BJ (cell line): ENCODE measurements at regions not wholly inside any gene's neighbourhood (a gene's known extent, or its start where the extent isn't known, plus 50 kb on each side); places are given as distances from the start of the nearest gene placed in this dataset.

Experiments used
- CTCF ChIA-PET: fragments of 350-600 bp; formaldehyde crosslinking; extraction: SDS; loops from one replicate; lab custom pipeline; 2021; ENCODE audit warnings: antibody characterized with exemption, inconsistent platforms; lab: Yijun Ruan, JAX
- POLR2A ChIA-PET: fragments of 300-600 bp; sonication (Branson Sonifier 250); formaldehyde crosslinking; extraction: SDS; loops from one replicate; lab custom pipeline; 2021; ENCODE audit warnings: antibody characterized with exemption; lab: Charles Lee
- DNase-seq: peaks from one replicate; pipeline ENCODE4 v3.0.0-alpha.2; 2011; ENCODE audit warnings: low read depth
- H3K27me3 ChIP-seq: 2 replicates; pipeline ENCODE4 v1.6.0; 2011; ENCODE audit warnings: low read length; ENCODE audit not compliant: control insufficient read depth, insufficient read depth
- H3K36me3 ChIP-seq: 2 replicates; pipeline ENCODE4 v1.5.1; 2011; ENCODE audit warnings: low read length; ENCODE audit not compliant: control insufficient read depth, insufficient read depth
- H3K4me3 ChIP-seq: 2 replicates; pipeline ENCODE4 v1.5.1; 2011; ENCODE audit warnings: low read depth, mild to moderate bottlenecking, control low read depth, low read length
- CTCF ChIP-seq: IDR thresholded peaks from 2 replicates; pipeline ENCODE4 v1.5.1; 2011; ENCODE audit warnings: low read depth, mild to moderate bottlenecking, control low read depth, inconsistent platforms, low read length, moderate library complexity; ENCODE audit not compliant: insufficient read depth

DNA sequence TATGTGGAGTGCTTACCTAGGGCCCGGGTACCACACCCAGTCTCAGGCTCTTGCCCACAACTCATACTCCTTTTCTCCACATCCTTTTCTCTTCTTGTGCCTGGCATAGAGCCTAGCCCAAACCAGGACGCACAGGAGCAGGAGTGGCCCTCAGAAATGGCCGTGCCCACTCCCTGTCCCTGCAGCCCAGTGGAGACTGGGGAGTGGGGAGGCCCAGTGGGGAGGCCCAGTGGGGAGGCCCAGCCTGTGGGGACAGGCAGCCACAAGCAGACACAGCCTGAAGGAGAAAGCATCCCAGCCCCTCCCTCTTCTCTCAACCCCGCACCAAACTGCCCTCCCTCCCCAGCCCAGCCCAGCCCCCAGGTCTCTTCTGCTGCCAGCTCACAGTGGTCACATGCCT, 196.8 kb downstream of the KIF26A start:
- TF ChIP-seq CTCF: no peak
- CTCF ChIA-PET: no interaction called here

DNA sequence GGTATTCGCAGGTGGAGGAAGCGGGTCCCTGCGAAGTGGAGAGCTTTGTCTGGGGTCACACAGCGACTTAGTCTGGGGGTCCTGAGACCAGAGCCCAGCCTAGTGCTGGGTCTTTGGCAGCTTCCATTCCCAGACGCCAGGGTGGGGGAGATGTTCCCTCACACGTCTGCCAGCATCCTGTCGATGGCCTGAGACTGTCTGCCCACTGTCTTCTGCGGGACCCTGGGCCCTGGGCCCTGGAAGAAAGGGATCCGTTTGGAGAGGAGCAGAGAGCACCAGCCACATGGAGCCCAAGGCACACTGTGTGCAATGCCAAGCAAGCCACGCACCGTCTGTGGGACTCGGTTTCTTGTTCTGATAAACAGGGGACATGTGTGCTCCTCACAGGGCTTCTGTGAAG, 197.2 kb downstream of the KIF26A start:
- no peaks in the 10 kb centered on the region for H3K36me3 ChIP-seq
- CTCF ChIA-PET: no interaction called here
- POLR2A ChIA-PET: no interaction called here
- no peak overlapping the region for H3K4me3 ChIP-seq
- H3K27me3 ChIP-seq: no peaks in the 10 kb centered on the region; the same call in 1 of the 2 replicates
- no peak for TF ChIP-seq CTCF
- no peak for DNase-seq

More for the DNA sequence above, 196.8 kb downstream of the KIF26A start:
- Histone ChIP-seq H3K36me3 (no peaks in the 10 kb centered on the region), H3K4me3 (no peak overlapping the region), H3K27me3 (no peaks in the 10 kb centered on the region; the same call in 1 of the 2 replicates)
- POLR2A ChIA-PET: no interaction called here
- no peak for DNase-seq

- Histone ChIP-seq H3K36me3 (no peaks in the 10 kb centered on the region), H3K4me3 (no peak overlapping the region), H3K27me3 (no peaks in the 10 kb centered on the region; the same call in 1 of the 2 replicates)
- CTCF ChIA-PET: interaction anchor here (1.5 kb wide), 1 partner anchor 9 kb away, joined by 3 read pairs; no protein-coding TSS in a partner anchor
- no peak for DNase-seq
- TF ChIP-seq CTCF: no peak
- POLR2A ChIA-PET: no interaction called here
Measured at GRCh38 chr14:104337351-104337750, 199.0 kb downstream of the KIF26A start.

DNA sequence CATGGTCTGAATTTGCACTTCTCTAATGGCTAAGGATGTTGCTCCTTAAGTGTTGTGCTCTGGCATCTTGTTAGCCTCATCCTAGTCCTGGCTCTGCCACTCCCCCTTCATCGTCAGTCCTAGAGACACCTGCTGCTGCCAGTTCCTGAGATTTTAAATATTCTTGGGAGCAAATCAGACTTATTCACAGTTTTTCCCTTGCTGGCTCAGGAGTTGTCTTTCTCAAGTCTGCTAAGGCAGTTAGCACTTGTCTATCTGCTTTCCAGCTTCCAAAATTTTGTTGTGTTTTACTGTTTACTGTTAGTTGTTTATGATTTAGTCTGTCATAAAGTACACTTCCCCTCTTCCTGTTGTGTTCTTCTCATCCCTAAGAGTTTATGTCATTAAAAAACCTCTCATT, 201.0 kb downstream of the KIF26A start:
- CTCF ChIA-PET: no interaction called here
- no peaks in the 10 kb centered on the region for H3K36me3 ChIP-seq
- no peak for TF ChIP-seq CTCF
- POLR2A ChIA-PET: no interaction called here
- H3K4me3 ChIP-seq: no peak overlapping the region
- no peak for DNase-seq
- no peaks in the 10 kb centered on the region for H3K27me3 ChIP-seq

GRCh38 chr14:104339829-104340228, 201.4 kb downstream of the KIF26A start:
- TF ChIP-seq CTCF: no peak
- Histone ChIP-seq H3K36me3 (no peaks in the 10 kb centered on the region), H3K4me3 (no peak overlapping the region), H3K27me3 (no peaks in the 10 kb centered on the region)
- POLR2A ChIA-PET: no interaction called here
- no peak for DNase-seq
- CTCF ChIA-PET: no interaction called here
